ENCODE measurements at regions not wholly inside any gene's neighbourhood (a gene's known extent, or its start where the extent isn't known, plus 50 kb on each side); places are given as distances from the start of the nearest gene placed in this dataset.

DNA sequence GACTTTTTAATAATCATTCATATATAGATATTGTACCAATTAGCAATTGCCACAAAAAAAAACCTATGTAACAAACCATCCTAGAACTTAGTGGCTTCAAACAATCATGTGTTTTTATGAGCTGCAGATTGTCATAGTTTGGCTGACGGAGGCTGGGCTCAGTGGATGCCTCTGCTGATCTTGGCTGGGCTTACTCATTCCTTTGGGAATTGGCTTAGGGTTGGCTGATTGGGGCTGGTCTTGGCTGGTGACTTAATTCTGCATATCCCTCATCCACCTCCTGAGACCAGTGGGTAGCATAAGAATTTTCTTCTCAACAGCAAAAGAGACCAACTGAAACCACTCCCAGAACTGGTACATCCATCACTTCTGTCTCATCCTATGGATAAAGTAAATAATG, 57.9 kb upstream of the PHF21B start:
- TF ChIP-seq, protein P1, sequence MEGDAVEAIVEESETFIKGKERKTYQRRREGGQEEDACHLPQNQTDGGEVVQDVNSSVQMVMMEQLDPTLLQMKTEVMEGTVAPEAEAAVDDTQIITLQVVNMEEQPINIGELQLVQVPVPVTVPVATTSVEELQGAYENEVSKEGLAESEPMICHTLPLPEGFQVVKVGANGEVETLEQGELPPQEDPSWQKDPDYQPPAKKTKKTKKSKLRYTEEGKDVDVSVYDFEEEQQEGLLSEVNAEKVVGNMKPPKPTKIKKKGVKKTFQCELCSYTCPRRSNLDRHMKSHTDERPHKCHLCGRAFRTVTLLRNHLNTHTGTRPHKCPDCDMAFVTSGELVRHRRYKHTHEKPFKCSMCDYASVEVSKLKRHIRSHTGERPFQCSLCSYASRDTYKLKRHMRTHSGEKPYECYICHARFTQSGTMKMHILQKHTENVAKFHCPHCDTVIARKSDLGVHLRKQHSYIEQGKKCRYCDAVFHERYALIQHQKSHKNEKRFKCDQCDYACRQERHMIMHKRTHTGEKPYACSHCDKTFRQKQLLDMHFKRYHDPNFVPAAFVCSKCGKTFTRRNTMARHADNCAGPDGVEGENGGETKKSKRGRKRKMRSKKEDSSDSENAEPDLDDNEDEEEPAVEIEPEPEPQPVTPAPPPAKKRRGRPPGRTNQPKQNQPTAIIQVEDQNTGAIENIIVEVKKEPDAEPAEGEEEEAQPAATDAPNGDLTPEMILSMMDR (IDR thresholded peaks at IDR 0.05): no peak
- TF ChIP-seq ZFX (IDR thresholded peaks at IDR 0.05; ENCODE audit: borderline replicate concordance): no peak
